H9 (cell line): ENCODE measurements at regions not wholly inside any gene's neighbourhood (a gene's known extent, or its start where the extent isn't known, plus 50 kb on each side); places are given as distances from the start of the nearest gene placed in this dataset.
"Not testable (repeated sequence)": the region's sequence is repeated elsewhere in the genome, so short reads cannot be mapped to it uniquely, and the experiment has no call there.

Source experiments
- DNase-seq: peaks from one replicate; pipeline ENCODE4 v3.0.0-alpha.2; 2017
- H2AFZ ChIP-seq: one replicate; pipeline ENCODE4 v1.6.1; 2013; ENCODE audit warnings: mild to moderate bottlenecking, low read length, control low read depth, moderate library complexity
- H2AK5ac ChIP-seq: 2 replicates; pipeline ENCODE4 v1.6.1; 2013; ENCODE audit warnings: low read length, control low read depth, mixed read lengths; ENCODE audit not compliant: insufficient read length
- H2BK120ac ChIP-seq: one replicate; pipeline ENCODE4 v1.6.1; 2013; ENCODE audit warnings: low read depth, mild to moderate bottlenecking, low read length, control low read depth, inconsistent platforms; ENCODE audit not compliant: poor library complexity, severe bottlenecking
- H2BK12ac ChIP-seq: 2 replicates; pipeline ENCODE4 v1.6.1; 2013; ENCODE audit warnings: low read length, control low read depth, mixed read lengths, low read depth; ENCODE audit not compliant: insufficient read length
- H2BK15ac ChIP-seq: 2 replicates; pipeline ENCODE4 v1.6.1; 2013; ENCODE audit warnings: low read depth, low read length, control low read depth
- H2BK20ac ChIP-seq: one replicate; pipeline ENCODE4 v1.6.1; 2013; ENCODE audit warnings: low read depth, mild to moderate bottlenecking, low read length, control low read depth, inconsistent platforms; ENCODE audit not compliant: poor library complexity, severe bottlenecking
- H2BK5ac ChIP-seq: 2 replicates; pipeline ENCODE4 v1.6.1; 2013; ENCODE audit warnings: low read length, control low read depth, mixed read lengths; ENCODE audit not compliant: insufficient read length
- H3K14ac ChIP-seq: 2 replicates; pipeline ENCODE4 v1.6.1; 2013; ENCODE audit warnings: low read length, control low read depth; ENCODE audit not compliant: insufficient read depth
- H3K18ac ChIP-seq: 2 replicates; pipeline ENCODE4 v1.6.1; 2013; ENCODE audit warnings: low read depth, mild to moderate bottlenecking, mixed read lengths, low read length, control low read depth; ENCODE audit not compliant: insufficient read length
- H3K23ac ChIP-seq: 2 replicates; pipeline ENCODE4 v1.6.1; 2013; ENCODE audit warnings: low read length, control low read depth, mixed read lengths, low read depth; ENCODE audit not compliant: insufficient read length
- H3K23me2 ChIP-seq: 2 replicates; pipeline ENCODE4 v1.6.1; 2013; ENCODE audit warnings: low read depth, mild to moderate bottlenecking, mixed read lengths, low read length, control low read depth; ENCODE audit not compliant: insufficient read length, poor library complexity, severe bottlenecking
- H3K27ac ChIP-seq: 2 replicates; pipeline ENCODE4 v1.5.1; 2013; ENCODE audit warnings: low read length, control low read depth, mixed read lengths, low read depth; ENCODE audit not compliant: insufficient read length
- H3K27me3 ChIP-seq: 2 replicates; pipeline ENCODE4 v1.6.1; 2013; ENCODE audit warnings: low read length, control low read depth, inconsistent platforms; ENCODE audit not compliant: insufficient read depth
- H3K4ac ChIP-seq: 2 replicates; pipeline ENCODE4 v1.6.1; 2013; ENCODE audit warnings: low read depth, mild to moderate bottlenecking, control low read depth, inconsistent platforms, low read length, moderate library complexity
- H3K4me1 ChIP-seq: 2 replicates; pipeline ENCODE4 v1.6.1; 2013; ENCODE audit warnings: low read length, control low read depth, inconsistent platforms; ENCODE audit not compliant: insufficient read depth
- H3K4me2 ChIP-seq: 2 replicates; pipeline ENCODE4 v1.6.1; 2013; ENCODE audit warnings: low read length, control low read depth, mixed read lengths; ENCODE audit not compliant: insufficient read length, insufficient read depth
- H3K56ac ChIP-seq: 2 replicates; pipeline ENCODE4 v1.6.1; 2013; ENCODE audit warnings: low read depth, mild to moderate bottlenecking, mixed read lengths, low read length, control low read depth; ENCODE audit not compliant: insufficient read length
- H3K79me1 ChIP-seq: 2 replicates; pipeline ENCODE4 v1.6.1; 2013; ENCODE audit warnings: low read depth, mild to moderate bottlenecking, moderate library complexity, low read length, control low read depth, inconsistent platforms; ENCODE audit not compliant: insufficient read depth, poor library complexity, severe bottlenecking
- H3K79me2 ChIP-seq: 2 replicates; pipeline ENCODE4 v1.6.1; 2013; ENCODE audit warnings: low read length, control low read depth, inconsistent platforms; ENCODE audit not compliant: insufficient read depth
- H3K9ac ChIP-seq: 2 replicates; pipeline ENCODE4 v1.6.1; 2013; ENCODE audit warnings: low read length, control low read depth, mixed read lengths; ENCODE audit not compliant: insufficient read length; ENCODE audit errors: extremely low read depth
- H3K9me3 ChIP-seq: one replicate; pipeline ENCODE4 v1.6.1; 2013; ENCODE audit warnings: low read depth, low read length, inconsistent platforms; ENCODE audit not compliant: control insufficient read depth
- H3T11ph ChIP-seq: one replicate; pipeline ENCODE4 v1.6.1; 2013; ENCODE audit warnings: mild to moderate bottlenecking, low read length, control low read depth, inconsistent platforms
- H4K20me1 ChIP-seq: one replicate; pipeline ENCODE4 v1.6.1; 2013; ENCODE audit not compliant: control insufficient read depth, insufficient read length, insufficient read depth
- H4K5ac ChIP-seq: 2 replicates; pipeline ENCODE4 v1.6.1; 2013; ENCODE audit warnings: low read depth, mild to moderate bottlenecking, mixed read lengths, low read length, control low read depth; ENCODE audit not compliant: insufficient read length
- H4K8ac ChIP-seq: replicated peaks from 2 replicates; pipeline ENCODE4 v1.6.1; 2013; ENCODE audit warnings: low read length, control low read depth, mixed read lengths, low read depth; ENCODE audit not compliant: insufficient read length
- H4K91ac ChIP-seq: 2 replicates; pipeline ENCODE4 v1.6.1; 2013; ENCODE audit warnings: low read depth, mild to moderate bottlenecking, moderate library complexity, mixed read lengths, low read length, control low read depth; ENCODE audit not compliant: insufficient read length
- H3K27ac Mint-ChIP-seq, 3 experiments: 2 replicates in 2 of 3; 3 replicates in 1 of 3; pipeline ENCODE4 v1.8.0; 2020 to 2021; ENCODE audit warnings: mixed read lengths in 3 of 3, mild to moderate bottlenecking in 1 of 3, moderate library complexity in 1 of 3
- H3K27me3 Mint-ChIP-seq: 2 replicates; pipeline ENCODE4 v1.8.0; 2021; ENCODE audit warnings: low read depth, mild to moderate bottlenecking, moderate library complexity, mixed read lengths
- H3K36me3 Mint-ChIP-seq, 3 experiments: 2 replicates in 2 of 3; 3 replicates in 1 of 3; pipeline ENCODE4 v1.8.0; 2020 to 2021; ENCODE audit warnings: low read depth in 3 of 3, mixed read lengths in 3 of 3; ENCODE audit not compliant: insufficient read depth in 1 of 3
- H3K4me1 Mint-ChIP-seq, 2 experiments: 2 replicates each; pipeline ENCODE4 v1.8.0; 2020; ENCODE audit warnings: mixed read lengths in 2 of 2
- H3K4me3 Mint-ChIP-seq, 2 experiments: 2 replicates in 1 of 2; 3 replicates in 1 of 2; pipeline ENCODE4 v1.8.0; 2020 to 2021; ENCODE audit warnings: mild to moderate bottlenecking in 2 of 2, mixed read lengths in 2 of 2, moderate library complexity in 1 of 2
- H3K9me3 Mint-ChIP-seq, 2 experiments: 2 replicates in 1 of 2; 3 replicates in 1 of 2; pipeline ENCODE4 v1.8.0; 2020; ENCODE audit warnings: mild to moderate bottlenecking in 2 of 2, mixed read lengths in 2 of 2, moderate library complexity in 1 of 2
- WGBS: extraction: QIAGEN DNeasy Blood & Tissue Kit; methylation state at CpG from one replicate; pipeline ENCODE4 v1.1.7; 2013; ENCODE audit warnings: missing lambda C conversion rate, low lambda C conversion rate, mixed read lengths; ENCODE audit not compliant: insufficient read length; ENCODE audit errors: extremely low coverage; 5-methylcytosine and 5-hydroxymethylcytosine counted together

DNA sequence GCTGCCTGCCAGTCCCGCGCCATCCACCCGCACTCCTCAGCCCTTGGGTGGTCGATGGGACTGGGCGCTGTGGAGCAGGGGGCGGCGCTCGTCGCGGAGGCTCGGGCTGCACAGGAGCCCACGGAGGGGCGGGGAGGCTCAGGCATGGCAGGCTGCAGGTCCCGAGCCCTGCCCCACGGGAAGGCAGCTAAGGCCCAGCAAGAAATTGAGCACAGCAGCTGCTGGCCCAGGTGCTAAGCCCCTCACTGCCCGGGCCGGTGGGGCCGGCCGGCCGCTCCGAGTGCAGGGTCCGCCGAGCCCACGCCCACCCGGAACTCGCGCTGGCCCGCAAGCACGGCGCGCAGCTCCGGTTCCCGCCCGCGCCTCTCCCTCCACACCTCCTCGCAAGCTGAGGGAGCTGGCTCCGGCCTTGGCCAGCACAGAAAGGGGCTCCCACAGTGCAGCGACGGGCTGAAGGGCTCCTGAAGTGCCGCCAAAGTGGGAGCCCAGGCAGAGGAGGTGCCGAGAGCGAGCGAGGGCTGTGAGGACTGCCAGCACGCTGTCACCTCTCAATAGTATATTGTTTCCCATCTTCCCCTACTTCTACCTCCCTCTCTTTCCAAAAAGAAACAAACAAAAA, 219.6 kb downstream of the BAMBI start:
- H2BK12ac ChIP-seq, H4K5ac ChIP-seq, H2BK15ac ChIP-seq, H4K8ac ChIP-seq, H3T11ph ChIP-seq, H3K23ac ChIP-seq, H3K4ac ChIP-seq, H3K79me1 ChIP-seq, H3K9me3 ChIP-seq, H3K18ac ChIP-seq, H2BK20ac ChIP-seq, H3K9ac ChIP-seq, H3K4me1 ChIP-seq, H3K27me3 Mint-ChIP-seq, H4K20me1 ChIP-seq, H3K4me3 Mint-ChIP-seq, H3K27ac Mint-ChIP-seq, DNase-seq, H3K56ac ChIP-seq, H2BK120ac ChIP-seq, H3K23me2 ChIP-seq, H3K4me1 Mint-ChIP-seq, H3K27ac ChIP-seq, H4K91ac ChIP-seq, H3K79me2 ChIP-seq, H2BK5ac ChIP-seq, H3K14ac ChIP-seq, H2AFZ ChIP-seq, H3K4me2 ChIP-seq, H3K27me3 ChIP-seq, H2AK5ac ChIP-seq: not testable (repeated sequence)
- Mint-ChIP-seq H3K9me3 (peaks cover 9 to 12% of the 10 kb centered on the region in 2 experiments), H3K36me3 (peaks cover 10 to 21% (median 12%) of the 10 kb centered on the region in 3 experiments; a peak in 5 of 7 replicates)
- WGBS, result no CpG with 5 or more reads among the region's 44 CpGs
